AG20443 (cell line): ENCODE measurements at regions not wholly inside any gene's neighbourhood (a gene's known extent, or its start where the extent isn't known, plus 50 kb on each side); places are given as distances from the start of the nearest gene placed in this dataset.

ENCODE experiments used
- DNase-seq: peaks from one replicate; pipeline ENCODE4 v3.0.0; 2012; ENCODE audit warnings: low spot score, mixed read lengths

DNA sequence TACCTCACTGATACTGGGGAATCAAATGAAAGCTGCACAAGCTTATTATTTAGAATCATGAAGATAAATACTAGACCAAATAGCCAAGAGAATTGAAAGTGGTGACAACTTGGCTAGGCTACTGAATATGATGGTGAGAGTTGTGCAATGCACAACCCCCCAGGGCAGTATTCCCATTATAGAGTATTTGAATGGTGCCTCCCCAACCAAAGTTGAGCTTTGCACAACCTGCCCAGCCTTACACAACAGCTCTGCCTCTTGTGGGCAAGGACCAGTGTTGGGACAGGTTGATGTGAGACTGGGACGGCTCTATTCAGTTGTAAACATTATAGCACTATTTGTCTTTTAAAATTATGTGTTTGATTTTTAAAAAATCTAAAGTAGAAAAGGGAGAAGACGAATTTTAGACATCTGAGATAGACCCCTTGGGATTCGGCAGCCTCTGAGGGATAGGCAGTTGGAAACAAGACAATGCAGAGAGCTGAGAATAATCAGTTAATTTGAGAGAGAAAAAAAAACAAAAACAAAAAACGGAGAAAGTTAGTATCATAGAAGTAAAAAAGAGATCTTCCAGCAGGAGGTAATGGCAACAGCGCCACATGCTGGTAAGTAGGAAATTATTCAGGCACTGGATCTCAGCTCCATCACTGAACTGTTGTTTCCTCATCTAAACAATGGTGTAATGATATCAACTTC lies 91.0 kb upstream of the KCNA3 start:
- peak; percentile 69 for DNase-seq

- DNase-seq: no peak
These were observed 88.4 kb upstream of the KCNA3 start for GRCh38 chr1:110763149-110763548.

DNA sequence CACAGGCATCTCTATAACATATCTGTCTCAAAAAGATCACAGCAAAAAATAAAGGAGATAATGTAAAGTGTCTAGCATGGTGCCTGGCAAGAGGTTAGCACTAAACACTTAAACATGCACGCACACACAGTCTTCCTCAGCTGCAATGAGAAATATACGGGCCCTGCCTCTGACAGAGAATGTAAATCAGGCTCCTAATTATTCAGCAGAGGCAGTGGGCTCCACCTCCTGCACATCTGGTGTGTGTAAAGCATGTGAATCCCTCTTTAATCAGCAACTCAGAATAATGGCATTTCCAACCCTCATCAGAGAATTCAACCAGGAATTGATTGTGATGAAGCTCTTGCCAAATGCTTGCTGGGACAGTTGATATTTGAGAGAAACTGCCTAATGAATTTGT lies 85.6 kb upstream of the KCNA3 start:
- DNase-seq: no peak

- no peak for DNase-seq
These were observed 81.8 kb upstream of the KCNA3 start for GRCh38 chr1:110756506-110756905.

DNA sequence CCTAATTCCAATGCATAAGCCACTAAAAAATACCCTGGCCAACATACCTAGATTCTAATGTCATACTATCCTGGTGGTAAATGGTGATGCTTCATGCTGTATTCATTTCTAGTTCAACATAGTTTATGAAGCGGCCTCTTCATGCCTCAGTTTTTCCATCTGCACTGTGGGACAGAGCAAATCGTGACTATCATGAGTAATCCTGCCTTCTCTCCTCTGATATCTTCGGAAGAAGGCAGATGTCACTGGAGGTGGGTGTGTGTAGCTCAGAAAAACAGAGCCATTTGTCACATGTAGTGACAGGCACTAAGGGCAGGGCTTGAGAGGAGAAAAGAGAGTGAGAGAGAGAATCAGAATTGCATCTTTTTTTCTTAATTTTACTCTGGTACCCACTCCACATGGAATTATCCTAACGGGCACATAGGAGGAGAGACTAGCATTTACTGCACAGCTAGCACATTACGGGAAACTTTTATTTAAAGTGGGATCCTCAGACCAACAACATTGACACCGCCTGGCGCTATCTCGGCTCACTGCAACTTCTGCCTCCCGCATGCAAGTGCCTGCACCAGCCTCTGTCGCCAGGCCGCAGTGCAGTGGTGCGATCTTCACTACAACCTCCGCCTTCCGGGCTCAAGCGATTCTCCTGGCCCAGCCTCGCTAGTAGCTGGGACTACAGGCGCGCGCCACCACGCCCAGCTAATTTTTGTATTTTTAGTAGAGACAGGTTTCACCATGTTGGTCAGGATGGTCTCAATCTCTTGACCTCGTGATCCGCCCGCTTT lies 78.4 kb upstream of the KCNA3 start:
- DNase-seq: no peak

GRCh38 chr1:110750562-110750961 lies 75.8 kb upstream of the KCNA3 start:
- DNase-seq: no peak

DNA sequence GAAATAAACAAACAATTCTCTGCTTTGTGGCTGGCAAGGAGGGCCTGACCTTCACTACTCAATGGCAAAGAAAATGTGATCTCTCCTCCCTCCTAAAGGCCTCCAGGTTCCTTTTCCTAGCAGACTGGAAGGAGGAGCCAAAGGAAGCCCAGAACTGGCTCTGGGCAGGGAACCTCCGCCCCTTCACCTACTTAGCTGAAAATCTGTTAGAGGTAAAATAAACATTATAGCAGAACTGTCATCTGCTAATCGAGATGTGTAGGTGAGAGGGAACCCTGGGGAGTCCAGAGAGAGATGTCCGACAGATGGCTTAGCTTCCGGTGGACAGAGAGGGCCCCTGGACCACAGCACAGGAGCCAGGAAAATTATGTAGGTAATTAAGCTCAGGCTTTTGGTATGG lies 75.2 kb upstream of the KCNA3 start:
- no peak for DNase-seq

GRCh38 chr1:110746644-110747259 lies 72.0 kb upstream of the KCNA3 start:
- peak; percentile 58 for DNase-seq

DNA sequence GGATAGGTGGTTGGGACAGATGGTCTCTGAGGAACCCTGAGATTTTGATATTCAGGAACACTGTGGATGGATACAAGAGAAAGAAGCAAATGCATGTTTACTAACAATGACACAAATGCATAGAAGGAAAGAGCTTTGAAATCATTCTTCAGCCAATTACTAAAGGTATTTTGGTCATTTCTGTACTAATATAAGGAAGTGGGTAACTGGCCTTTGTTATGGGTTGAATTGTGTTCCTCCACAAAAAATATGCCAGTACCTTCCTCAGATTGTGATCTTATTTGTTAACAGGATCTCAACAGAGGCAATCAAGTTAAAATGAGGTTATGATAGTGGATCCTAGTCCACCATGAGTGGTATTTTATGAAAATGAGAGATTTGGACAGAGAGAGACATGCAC lies 68.7 kb upstream of the KCNA3 start:
- DNase-seq: no peak

DNA sequence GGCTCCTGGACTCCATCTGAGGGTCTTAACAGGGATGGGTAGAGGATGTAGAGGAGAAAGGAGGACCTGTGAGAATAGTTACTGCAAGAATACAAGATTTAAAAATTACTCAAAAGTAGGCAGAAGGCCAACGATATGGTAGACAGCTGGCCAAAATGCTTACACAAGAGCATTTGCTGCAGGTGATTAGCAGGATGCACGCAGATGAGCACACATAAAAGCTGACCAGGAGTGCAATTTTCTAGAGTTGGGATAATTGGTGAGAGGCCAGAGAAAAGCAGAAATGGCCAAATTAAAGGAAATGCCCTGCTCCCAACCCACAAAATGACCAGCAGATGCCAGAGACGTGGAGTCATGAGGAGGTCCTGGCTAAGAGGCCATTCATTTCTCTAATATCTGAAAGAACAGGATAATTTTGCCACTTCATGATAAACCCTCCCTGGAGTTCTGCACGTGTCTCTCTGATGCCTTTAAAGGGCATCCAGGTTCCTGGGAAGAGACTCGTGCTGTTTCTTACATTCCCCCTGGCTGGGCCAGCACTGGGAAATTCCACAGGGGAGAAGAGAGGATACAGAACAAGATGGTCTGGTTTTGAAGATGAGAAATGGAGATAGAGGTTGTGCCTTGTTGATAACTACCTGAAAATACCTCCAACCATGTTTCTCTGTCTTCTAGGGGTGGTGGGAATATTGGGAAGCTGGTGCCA lies 62.3 kb upstream of the KCNA3 start:
- no peak for DNase-seq

DNA sequence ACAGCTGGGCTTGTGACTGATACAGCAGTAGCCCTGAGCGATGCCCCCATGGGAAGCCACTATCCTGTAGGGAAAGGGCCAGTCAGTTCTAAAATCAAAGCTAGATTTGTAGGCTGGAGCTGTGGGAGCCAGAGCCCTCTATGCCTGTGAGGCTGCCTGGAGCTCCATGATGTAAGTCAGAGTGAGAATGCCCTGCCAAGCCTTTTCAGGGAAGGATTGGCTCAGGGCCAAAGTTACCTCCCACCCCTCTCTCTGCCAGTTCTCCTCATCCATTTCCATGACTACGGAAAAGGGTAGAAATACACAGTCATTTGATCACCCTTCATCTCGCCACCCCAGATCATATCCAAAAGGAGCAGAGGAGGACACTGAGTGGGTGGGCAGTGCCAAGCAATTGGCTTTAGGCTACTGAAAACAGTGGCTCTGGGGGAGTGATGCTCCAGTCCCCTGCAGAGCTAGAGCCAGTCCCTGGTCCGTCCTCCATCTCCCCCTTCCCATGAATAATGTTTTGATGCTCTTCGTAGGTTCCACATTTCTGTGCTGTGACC lies 59.5 kb upstream of the KCNA3 start:
- no peak for DNase-seq

DNA sequence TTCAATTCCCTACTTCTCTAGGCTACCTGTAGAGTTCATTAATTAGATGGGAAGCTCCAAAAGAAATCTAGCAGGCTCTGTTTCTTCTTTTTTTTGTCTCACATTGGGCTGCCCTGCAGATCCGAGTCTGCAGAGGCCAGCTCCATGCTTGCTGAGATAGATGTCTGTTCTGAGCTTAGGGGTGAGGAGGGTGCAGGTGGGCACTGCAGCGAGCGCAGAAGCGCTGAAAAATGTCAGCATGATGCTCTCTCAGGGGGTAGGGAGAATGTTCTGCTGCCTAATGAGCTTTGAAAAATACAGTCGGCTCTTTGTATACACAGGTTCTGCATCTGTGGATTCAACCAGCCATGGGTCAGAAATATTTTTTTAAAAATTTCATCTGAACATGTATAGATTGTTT lies 56.8 kb upstream of the KCNA3 start:
- no peak for DNase-seq

DNA sequence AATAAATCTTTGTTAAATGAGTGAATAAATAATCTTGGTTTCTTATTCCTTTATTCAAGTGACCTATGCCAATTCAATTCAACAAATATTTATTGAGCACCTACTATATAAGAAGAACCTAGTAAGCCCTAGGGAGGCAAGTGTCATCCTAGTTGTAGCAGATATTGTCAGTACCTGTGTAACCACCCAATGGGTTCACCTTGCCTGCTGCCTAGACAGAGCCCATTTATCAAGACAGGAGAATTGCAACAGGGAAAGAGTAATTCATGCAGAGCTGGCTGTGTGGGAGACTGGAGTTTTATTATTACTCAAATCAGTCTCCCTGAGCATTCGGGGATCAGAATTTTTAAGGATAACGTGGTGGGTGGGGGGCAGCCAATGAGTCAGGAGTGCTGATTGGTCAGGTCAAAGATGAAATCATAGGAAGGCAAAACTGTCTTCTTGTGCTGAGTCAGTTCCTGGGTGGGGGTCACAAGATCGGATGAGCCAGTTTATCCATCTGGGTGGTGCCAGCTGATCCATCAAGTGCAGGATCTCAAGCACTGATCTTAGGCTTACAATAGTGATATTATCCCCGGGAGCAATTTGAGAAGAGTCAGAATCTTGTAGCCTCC lies 53.8 kb upstream of the KCNA3 start:
- DNase-seq: no peak

- DNase-seq: no peak
These were observed 52.5 kb upstream of the KCNA3 start for GRCh38 chr1:110727246-110727645.

DNA sequence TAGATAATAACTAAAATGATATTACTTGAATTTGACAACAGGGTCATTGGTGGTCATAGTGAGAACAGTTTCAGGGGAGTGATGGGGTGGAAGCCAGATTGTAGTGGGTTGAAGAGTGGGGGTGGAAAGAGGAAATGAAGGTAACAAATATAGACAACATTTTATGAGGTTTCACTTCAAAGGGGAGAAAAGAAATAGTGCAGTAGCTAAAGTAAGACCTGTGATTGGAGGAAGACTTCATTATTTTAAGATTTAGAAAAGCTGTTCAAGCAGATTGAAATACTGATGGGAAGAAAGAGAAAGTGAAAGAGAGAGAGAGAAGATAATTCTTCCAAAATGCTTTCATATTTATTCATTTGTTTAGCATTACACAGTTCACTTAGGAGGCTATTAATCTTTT lies 52.0 kb upstream of the KCNA3 start:
- no peak for DNase-seq
